Epithelial cell of esophagus (primary cell): ENCODE measurements at regions not wholly inside any gene's neighbourhood (a gene's known extent, or its start where the extent isn't known, plus 50 kb on each side); places are given as distances from the start of the nearest gene placed in this dataset.

Experiments
- DNase-seq: peaks from one replicate; pipeline ENCODE4 v3.0.0; 2010; ENCODE audit warnings: low read depth
- H3K4me3 ChIP-seq: 2 replicates; pipeline ENCODE4 v1.5.1; 2011; ENCODE audit warnings: mild to moderate bottlenecking, low read length, control low read depth
- TF ChIP-seq, protein P1 (sequence below): IDR thresholded peaks from 2 replicates; pipeline ENCODE4 v1.5.1; 2011; ENCODE audit warnings: low read depth, mild to moderate bottlenecking, low read length, control low read depth, inconsistent platforms; ENCODE audit not compliant: insufficient read depth; ENCODE audit errors: missing control alignments

DNA sequence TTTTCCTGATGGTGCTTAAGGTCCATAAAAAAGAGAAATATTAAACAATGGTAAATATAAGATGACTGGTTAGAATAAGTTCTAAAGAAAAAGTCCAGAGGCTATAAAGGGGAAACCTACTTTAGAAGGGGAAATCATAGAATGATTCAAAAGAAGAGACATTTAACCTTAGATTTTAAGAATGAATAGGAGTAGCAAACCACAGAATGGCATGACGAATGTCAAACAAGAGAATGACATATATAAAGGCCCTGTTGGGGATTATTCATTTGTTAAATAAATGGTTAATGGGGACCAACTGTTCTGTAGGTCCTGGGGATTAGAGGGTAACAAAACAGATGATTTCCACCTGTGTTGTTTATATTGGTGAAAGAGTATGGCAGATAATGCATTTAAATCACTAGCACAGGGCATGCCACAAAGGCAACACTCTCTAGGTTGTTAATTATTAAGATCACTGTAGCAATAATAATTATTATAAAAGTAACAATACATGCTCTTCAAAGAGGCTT, 495.2 kb upstream of the GRIA1 start:
- no peak for DNase-seq
- TF ChIP-seq, protein P1, sequence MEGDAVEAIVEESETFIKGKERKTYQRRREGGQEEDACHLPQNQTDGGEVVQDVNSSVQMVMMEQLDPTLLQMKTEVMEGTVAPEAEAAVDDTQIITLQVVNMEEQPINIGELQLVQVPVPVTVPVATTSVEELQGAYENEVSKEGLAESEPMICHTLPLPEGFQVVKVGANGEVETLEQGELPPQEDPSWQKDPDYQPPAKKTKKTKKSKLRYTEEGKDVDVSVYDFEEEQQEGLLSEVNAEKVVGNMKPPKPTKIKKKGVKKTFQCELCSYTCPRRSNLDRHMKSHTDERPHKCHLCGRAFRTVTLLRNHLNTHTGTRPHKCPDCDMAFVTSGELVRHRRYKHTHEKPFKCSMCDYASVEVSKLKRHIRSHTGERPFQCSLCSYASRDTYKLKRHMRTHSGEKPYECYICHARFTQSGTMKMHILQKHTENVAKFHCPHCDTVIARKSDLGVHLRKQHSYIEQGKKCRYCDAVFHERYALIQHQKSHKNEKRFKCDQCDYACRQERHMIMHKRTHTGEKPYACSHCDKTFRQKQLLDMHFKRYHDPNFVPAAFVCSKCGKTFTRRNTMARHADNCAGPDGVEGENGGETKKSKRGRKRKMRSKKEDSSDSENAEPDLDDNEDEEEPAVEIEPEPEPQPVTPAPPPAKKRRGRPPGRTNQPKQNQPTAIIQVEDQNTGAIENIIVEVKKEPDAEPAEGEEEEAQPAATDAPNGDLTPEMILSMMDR: no peak
- H3K4me3 ChIP-seq: no peak overlapping the region

DNA sequence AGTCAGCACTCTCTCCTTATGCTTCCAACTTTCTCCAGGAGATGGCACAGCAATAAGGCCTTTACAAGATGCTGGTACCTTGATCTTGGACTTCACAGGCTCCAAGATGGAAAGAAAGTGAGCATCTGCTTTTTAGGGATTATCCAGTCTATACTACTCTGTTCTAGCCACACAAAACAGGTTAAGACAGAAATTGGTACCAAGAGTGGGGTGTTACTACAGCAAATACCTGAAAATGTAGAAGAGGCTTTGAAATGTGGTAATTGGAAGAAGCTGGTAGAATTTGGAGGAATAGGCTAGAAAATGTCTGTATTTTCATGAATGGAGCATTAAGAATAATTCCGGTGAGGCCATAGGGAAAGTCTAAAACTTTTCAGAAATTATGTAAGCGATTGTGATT, 484.8 kb upstream of the GRIA1 start:
- no peak overlapping the region for H3K4me3 ChIP-seq
- no peak for DNase-seq
- TF ChIP-seq, protein P1: no peak

DNA sequence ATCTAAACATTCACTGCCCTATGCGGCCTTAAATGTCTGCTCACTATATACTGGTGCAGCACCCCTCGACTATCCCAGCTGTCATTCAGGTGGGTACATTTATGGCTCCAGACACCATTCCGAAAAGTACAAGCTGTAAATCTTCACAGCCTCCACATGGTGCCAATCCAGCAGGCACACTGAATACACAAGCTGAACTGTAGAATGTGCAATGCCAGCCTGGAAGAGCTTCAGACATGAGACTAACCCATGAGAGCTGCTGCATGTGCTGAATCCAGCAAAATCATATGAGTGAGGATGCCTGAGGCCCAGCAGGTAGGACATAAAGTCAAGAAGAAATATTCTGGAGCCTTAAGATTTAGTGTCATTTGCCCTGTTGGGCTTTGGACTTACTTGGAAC, 483.8 kb upstream of the GRIA1 start:
- DNase-seq: no peak
- no peak overlapping the region for H3K4me3 ChIP-seq
- TF ChIP-seq, protein P1: no peak

DNA sequence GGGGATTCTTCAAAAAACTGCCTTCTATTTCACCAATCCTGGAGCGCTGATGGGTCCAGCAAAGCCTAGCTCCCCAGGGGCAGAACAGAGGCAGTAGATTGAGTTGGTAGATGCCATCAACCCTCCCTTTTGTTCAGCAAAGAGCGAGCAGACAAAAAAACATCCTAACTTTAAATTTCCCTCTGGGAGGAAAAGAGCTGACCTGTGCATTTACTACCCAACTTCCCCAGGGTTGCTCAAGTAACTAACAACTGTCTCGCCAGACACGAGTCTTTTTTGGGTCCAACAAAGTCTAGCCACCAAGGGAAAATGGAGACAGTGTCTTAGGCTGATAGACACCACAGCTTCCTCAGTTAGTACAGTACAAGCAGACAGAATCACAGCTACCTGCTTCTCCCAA, 476.3 kb upstream of the GRIA1 start:
- TF ChIP-seq, protein P1: no peak
- no peak overlapping the region for H3K4me3 ChIP-seq
- DNase-seq: no peak

DNA sequence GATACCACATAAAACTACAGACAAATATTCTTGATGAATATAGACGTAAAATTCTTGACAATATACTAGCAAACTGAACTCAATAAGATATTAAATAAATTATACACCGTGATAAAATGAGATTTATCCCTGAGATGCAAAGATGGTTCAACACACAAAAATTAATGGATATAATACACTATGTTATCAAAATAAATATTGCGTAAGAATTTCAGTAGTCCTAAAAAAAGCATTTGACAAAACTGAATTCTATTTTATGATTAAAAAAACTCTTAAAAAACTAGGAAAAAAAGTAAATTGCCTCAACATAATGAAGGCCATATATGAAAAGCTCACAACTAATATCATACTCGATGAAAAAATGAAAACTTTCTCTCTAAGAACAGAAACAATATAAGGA, 472.3 kb upstream of the GRIA1 start:
- TF ChIP-seq, protein P1: no peak
- no peak overlapping the region for H3K4me3 ChIP-seq
- DNase-seq: no peak

DNA sequence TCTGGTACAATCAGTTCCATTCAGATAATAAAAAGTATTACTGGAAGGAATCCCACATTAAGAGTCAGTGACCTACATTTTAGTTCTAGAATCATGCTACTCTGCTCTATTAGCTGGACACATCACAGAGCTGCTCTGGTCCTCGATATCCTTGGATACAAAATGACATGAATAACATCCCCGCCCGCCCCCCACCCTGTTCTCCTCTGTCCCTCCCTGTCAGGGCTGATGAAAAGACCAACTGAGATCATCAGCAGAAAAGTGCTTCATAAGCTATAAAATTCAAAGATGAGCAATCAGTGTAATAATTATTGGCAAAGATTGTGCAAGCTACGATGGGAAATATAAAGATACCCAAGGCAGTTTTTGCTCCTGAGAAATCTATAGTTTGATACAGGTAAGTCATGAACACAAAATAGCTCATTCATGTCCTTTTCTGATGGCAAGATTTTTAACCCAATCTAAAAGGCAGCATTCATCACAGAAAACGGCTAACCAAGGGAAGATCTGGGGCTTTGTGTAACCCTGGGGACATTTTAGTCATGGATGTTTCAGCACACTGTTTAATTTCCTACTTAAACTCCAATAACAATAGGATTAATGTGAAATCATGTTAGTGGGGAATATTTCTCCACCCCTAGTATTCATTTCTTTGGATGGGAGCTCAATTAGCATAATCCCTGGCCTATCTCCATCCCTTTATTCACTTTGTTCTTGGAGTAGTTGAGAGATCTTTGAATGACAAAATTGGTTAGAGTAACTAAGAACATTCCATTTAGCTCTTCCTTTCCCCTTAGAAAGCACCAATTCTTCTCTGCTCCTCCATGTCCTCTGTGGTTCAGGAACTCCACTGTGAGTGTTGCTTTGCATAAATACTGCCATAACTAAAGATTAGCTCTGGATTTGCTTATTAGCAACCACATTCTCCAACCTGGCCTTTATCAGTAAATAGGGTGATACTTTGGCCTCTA, 459.4 kb upstream of the GRIA1 start:
- no peak overlapping the region for H3K4me3 ChIP-seq
- DNase-seq: peak; percentile 25
- TF ChIP-seq, protein P1: no peak
